Parathyroid adenoma (tissue), 2 donors: ENCODE measurements at regions not wholly inside any gene's neighbourhood (a gene's known extent, or its start where the extent isn't known, plus 50 kb on each side); places are given as distances from the start of the nearest gene placed in this dataset.

Source experiments
- H2AFZ ChIP-seq: fragments of 300-600 bp; sonication (generic); one replicate; pipeline ENCODE4 v1.7.0; 2017; ENCODE audit warnings: antibody characterized with exemption, mild to moderate bottlenecking
- H3K27ac ChIP-seq: fragments of 300-600 bp; sonication (generic); one replicate; pipeline ENCODE4 v1.7.0; 2017
- H3K27me3 ChIP-seq: fragments of 300-600 bp; sonication (generic); one replicate; pipeline ENCODE4 v1.7.0; 2017; ENCODE audit warnings: low read length; ENCODE audit not compliant: control insufficient read depth, insufficient read depth
- H3K36me3 ChIP-seq: fragments of 300-600 bp; sonication (generic); one replicate; pipeline ENCODE4 v1.7.0; 2017; ENCODE audit warnings: low read length; ENCODE audit not compliant: control insufficient read depth, insufficient read depth
- H3K4me1 ChIP-seq: fragments of 300-600 bp; sonication (generic); one replicate; pipeline ENCODE4 v1.7.0; 2017; ENCODE audit warnings: control low read depth
- H3K4me2 ChIP-seq: fragments of 300-600 bp; sonication (generic); one replicate; pipeline ENCODE4 v1.7.0; 2017; ENCODE audit warnings: low read length
- H3K4me3 ChIP-seq: fragments of 300-600 bp; sonication (generic); one replicate; pipeline ENCODE4 v1.7.0; 2017; ENCODE audit warnings: low read depth, low read length
- H3K79me2 ChIP-seq: fragments of 300-600 bp; sonication (generic); one replicate; pipeline ENCODE4 v1.7.0; 2017; ENCODE audit warnings: control low read depth
- H3K9ac ChIP-seq: fragments of 300-600 bp; sonication (generic); one replicate; pipeline ENCODE4 v1.7.0; 2017; ENCODE audit warnings: mild to moderate bottlenecking
- H3K9me3 ChIP-seq: fragments of 300-600 bp; sonication (generic); one replicate; pipeline ENCODE4 v1.7.0; 2017; ENCODE audit warnings: low read length; ENCODE audit not compliant: control insufficient read depth
- TF ChIP-seq, protein P1 (sequence below): fragments of 300-600 bp; sonication (generic); IDR thresholded peaks from one replicate; pipeline ENCODE4 v1.7.0; 2017; ENCODE audit warnings: antibody characterized with exemption, mild to moderate bottlenecking
- donor health status: primary hyperparathyroidism.

DNA sequence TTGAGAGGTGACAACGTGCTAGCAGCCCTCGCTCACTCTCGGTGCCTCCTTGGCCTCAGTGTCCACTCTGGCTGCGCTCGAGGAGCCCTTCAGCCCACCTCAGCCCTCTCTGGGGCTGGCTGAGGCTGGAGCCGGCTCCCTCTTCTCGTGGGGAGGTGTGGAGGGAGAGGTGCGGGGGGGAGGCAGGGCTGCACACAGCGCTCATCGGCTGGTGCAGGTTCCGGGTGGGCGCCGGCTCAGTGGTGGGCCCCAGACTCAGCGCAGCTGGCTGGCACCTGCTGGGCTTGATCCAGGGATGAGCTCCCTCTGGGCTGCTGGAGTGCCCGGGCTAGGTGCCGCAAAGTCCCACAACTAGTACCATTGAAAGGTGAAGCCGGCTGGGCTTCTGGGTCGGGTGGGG, 957.8 kb upstream of the GJE1 start:
- H3K4me3 ChIP-seq = no peak overlapping the region
- no peak overlapping the region for H3K9ac ChIP-seq
- H3K36me3 ChIP-seq = no peaks in the 10 kb centered on the region
- H3K27me3 ChIP-seq = no peaks in the 10 kb centered on the region
- no peak overlapping the region for H2AFZ ChIP-seq
- TF ChIP-seq, protein P1, sequence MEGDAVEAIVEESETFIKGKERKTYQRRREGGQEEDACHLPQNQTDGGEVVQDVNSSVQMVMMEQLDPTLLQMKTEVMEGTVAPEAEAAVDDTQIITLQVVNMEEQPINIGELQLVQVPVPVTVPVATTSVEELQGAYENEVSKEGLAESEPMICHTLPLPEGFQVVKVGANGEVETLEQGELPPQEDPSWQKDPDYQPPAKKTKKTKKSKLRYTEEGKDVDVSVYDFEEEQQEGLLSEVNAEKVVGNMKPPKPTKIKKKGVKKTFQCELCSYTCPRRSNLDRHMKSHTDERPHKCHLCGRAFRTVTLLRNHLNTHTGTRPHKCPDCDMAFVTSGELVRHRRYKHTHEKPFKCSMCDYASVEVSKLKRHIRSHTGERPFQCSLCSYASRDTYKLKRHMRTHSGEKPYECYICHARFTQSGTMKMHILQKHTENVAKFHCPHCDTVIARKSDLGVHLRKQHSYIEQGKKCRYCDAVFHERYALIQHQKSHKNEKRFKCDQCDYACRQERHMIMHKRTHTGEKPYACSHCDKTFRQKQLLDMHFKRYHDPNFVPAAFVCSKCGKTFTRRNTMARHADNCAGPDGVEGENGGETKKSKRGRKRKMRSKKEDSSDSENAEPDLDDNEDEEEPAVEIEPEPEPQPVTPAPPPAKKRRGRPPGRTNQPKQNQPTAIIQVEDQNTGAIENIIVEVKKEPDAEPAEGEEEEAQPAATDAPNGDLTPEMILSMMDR = no peak
- no peak overlapping the region for H3K4me2 ChIP-seq
- no peaks in the 10 kb centered on the region for H3K4me1 ChIP-seq
- H3K79me2 ChIP-seq = no peaks in the 10 kb centered on the region
- H3K27ac ChIP-seq = no peak overlapping the region
- H3K9me3 ChIP-seq = no peaks in the 10 kb centered on the region

DNA sequence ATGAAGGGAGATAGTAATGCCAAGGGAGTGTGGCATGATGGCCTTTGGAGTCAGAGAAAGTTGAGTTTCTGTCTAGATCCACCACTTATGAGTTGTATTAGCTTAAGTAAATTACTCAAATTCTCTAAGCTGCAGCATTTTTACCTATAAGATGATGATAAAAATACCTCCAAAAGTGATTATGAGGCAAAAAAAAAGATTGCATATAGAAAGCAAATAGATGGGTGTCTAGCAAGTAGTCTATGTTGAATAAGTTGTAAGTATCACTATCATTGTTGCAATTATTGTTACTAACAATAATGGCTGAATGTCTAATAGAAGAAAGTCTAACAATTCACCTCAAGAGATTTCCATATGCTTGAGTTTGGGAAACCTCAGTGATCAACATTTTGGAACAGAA, 959.2 kb upstream of the GJE1 start:
- Histone ChIP-seq H3K9me3 (no peaks in the 10 kb centered on the region), H3K4me2 (no peak overlapping the region), H3K27me3 (no peaks in the 10 kb centered on the region), H3K4me3 (no peak overlapping the region), H3K27ac (no peak overlapping the region), H3K79me2 (no peaks in the 10 kb centered on the region), H3K36me3 (no peaks in the 10 kb centered on the region), H3K4me1 (no peaks in the 10 kb centered on the region), H3K9ac (no peak overlapping the region), H2AFZ (no peak overlapping the region)
- TF ChIP-seq, protein P1 = no peak

DNA sequence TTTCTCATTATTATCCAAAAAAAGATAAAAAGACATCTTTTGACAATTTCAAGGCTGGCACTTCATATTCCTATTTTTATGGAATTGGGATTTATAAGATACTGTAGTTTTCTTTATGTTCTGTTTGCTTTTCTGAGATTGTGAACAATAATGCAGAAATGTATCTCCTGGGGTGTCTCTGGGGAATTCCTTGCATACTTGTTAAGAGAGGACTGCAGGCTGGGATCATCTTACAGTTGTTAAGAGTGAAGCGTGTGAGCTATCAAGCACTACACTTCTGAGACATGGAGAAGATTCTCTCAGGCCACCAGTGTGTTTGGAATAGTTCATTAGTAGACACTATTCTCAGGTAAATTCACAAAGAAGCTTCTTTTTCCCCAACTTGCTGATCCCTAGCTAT, 963.3 kb upstream of the GJE1 start:
- Histone ChIP-seq H2AFZ (no peak overlapping the region), H3K36me3 (no peaks in the 10 kb centered on the region), H3K27ac (no peak overlapping the region), H3K27me3 (no peaks in the 10 kb centered on the region), H3K4me2 (no peak overlapping the region), H3K79me2 (no peaks in the 10 kb centered on the region), H3K9me3 (no peaks in the 10 kb centered on the region), H3K4me3 (no peak overlapping the region), H3K4me1 (peaks cover 15% of the 10 kb centered on the region), H3K9ac (no peak overlapping the region)
- TF ChIP-seq, protein P1 = no peak

DNA sequence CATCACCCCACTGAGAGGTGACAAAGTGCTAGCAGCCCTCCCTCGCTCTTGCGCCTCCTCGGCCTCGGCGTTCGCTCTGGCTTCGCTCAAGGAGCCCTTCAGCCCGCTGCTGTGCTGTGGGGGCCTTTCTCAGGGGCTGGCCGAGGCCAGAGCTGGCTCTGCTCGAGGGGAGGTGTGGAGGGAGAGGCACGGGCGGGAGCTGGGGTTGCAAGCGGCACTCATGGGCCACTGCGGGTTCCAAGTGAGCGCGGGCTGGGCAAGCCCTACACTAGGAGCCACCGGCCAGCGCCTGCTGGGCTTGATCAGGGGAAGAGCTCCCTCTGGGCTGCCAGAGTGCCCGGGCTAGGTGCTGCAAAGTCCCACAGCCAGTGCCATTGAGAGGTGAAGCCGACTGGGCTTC, 964.8 kb upstream of the GJE1 start:
- no peak overlapping the region for H3K4me2 ChIP-seq
- no peaks in the 10 kb centered on the region for H3K27me3 ChIP-seq
- no peaks in the 10 kb centered on the region for H3K36me3 ChIP-seq
- TF ChIP-seq, protein P1 = no peak
- no peak overlapping the region for H3K4me3 ChIP-seq
- no peak overlapping the region for H2AFZ ChIP-seq
- no peaks in the 10 kb centered on the region for H3K9me3 ChIP-seq
- H3K4me1 ChIP-seq = peaks cover 20% of the 10 kb centered on the region
- H3K79me2 ChIP-seq = no peaks in the 10 kb centered on the region
- no peak overlapping the region for H3K9ac ChIP-seq
- no peak overlapping the region for H3K27ac ChIP-seq

DNA sequence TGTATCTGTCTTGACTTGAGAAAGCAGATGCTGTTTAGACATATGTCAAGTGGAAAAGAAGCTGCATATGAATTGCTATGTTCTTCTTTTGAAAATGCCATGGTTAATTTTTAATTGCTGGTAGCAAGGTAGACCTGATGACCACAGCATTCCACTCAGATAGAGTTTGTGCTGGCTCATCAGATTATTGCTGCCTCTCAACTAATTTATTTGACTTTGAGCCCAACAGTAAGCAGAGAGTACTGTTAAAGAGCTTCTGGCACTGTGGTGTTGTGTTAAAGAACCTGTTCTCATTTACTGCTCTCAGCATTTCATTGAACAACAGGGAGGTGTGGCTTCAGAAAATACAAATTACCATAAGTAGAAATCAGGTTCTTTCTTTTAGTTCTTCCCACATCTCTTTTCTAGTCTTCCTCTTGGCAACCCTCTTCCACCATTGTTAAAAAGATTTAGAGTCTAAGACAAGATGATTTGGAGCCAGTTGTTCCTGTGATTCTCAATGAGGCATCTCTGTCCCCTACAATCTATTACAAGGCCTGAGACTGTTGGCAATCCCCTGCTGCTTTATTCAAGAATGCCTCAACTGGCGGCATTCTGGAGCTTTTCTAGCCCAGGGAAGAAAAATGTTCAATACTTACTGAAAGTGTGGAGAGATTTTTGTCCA, 967.6 kb upstream of the GJE1 start:
- no peaks in the 10 kb centered on the region for H3K79me2 ChIP-seq
- peaks cover 20% of the 10 kb centered on the region for H3K4me1 ChIP-seq
- peak overlapping the region; percentile 43 for H3K27ac ChIP-seq
- no peaks in the 10 kb centered on the region for H3K27me3 ChIP-seq
- no peak overlapping the region for H3K4me2 ChIP-seq
- H3K9me3 ChIP-seq = no peaks in the 10 kb centered on the region
- H3K9ac ChIP-seq = no peak overlapping the region
- peak overlapping the region; percentile 61 for H2AFZ ChIP-seq
- TF ChIP-seq, protein P1 = no peak
- no peaks in the 10 kb centered on the region for H3K36me3 ChIP-seq
- H3K4me3 ChIP-seq = no peak overlapping the region
